GM23338 (cell line): ENCODE measurements at regions not wholly inside any gene's neighbourhood (a gene's known extent, or its start where the extent isn't known, plus 50 kb on each side); places are given as distances from the start of the nearest gene placed in this dataset.

Experiments
- CTCF ChIP-seq, 2 experiments: fragments of 200-600 bp in 1 of 2; sonication (generic) in 1 of 2; conservative IDR thresholded peaks; 2 replicates each; pipeline versions ENCODE4 v1.5.1 to v1.6.1; 2016 to 2017; ENCODE audit warnings: antibody characterized with exemption in 2 of 2, low read depth in 2 of 2, mild to moderate bottlenecking in 2 of 2, moderate library complexity in 1 of 2
- EZH2 ChIP-seq: fragments of 200-600 bp; sonication (generic); IDR thresholded peaks from one replicate; pipeline ENCODE4 v1.8.0; 2017; ENCODE audit warnings: antibody characterized with exemption, mild to moderate bottlenecking, low read depth; ENCODE audit not compliant: unreplicated experiment
- EZH2phosphoT487 ChIP-seq: fragments of 200-600 bp; sonication (generic); IDR thresholded peaks from one replicate; pipeline ENCODE4 v1.8.1; 2018; ENCODE audit warnings: antibody characterized with exemption; ENCODE audit not compliant: unreplicated experiment
- NANOG ChIP-seq: IDR thresholded peaks from 2 replicates; pipeline ENCODE4 v1.6.1; 2016; ENCODE audit warnings: antibody characterized with exemption, borderline replicate concordance
- POLR2AphosphoS5 ChIP-seq: IDR thresholded peaks from 2 replicates; pipeline ENCODE4 v1.6.1; 2016; ENCODE audit warnings: antibody characterized with exemption, low read depth
- REST ChIP-seq: IDR thresholded peaks from one replicate; pipeline ENCODE4 v1.6.1; 2018; ENCODE audit warnings: antibody characterized with exemption; ENCODE audit not compliant: unreplicated experiment
- ZNF462 ChIP-seq: fragments of 250-450 bp; sonication (Bioruptor Pico); IDR thresholded peaks from 2 replicates; pipeline ENCODE4 v1.5.0; 2020; ENCODE audit warnings: mild to moderate bottlenecking, moderate library complexity

GRCh38 chr11:44426958-44427357, 117.0 kb upstream of the ALX4 start (continued):
- no peak for TF ChIP-seq ZNF462
- no peak for TF ChIP-seq EZH2phosphoT487
- TF ChIP-seq REST: no peak
- no peak for TF ChIP-seq POLR2AphosphoS5
- no peak for TF ChIP-seq EZH2
- TF ChIP-seq NANOG: no peak
- no peak for TF ChIP-seq CTCF (conservative IDR thresholded peaks at IDR 0.05; ENCODE audit: low read depth in 2 of 2)
